Bone marrow (tissue), 2 donors: ENCODE measurements at regions not wholly inside any gene's neighbourhood (a gene's known extent, or its start where the extent isn't known, plus 50 kb on each side); places are given as distances from the start of the nearest gene placed in this dataset.

ENCODE experiments used
- DNase-seq, 2 donors: peaks; one replicate each; lab custom pipeline; 2025; lab: John Stamatoyannopoulos, UW

GRCh38 chr2:234835738-234836137, 116.1 kb upstream of the SH3BP4 start:
- DNase-seq = no peak

DNA sequence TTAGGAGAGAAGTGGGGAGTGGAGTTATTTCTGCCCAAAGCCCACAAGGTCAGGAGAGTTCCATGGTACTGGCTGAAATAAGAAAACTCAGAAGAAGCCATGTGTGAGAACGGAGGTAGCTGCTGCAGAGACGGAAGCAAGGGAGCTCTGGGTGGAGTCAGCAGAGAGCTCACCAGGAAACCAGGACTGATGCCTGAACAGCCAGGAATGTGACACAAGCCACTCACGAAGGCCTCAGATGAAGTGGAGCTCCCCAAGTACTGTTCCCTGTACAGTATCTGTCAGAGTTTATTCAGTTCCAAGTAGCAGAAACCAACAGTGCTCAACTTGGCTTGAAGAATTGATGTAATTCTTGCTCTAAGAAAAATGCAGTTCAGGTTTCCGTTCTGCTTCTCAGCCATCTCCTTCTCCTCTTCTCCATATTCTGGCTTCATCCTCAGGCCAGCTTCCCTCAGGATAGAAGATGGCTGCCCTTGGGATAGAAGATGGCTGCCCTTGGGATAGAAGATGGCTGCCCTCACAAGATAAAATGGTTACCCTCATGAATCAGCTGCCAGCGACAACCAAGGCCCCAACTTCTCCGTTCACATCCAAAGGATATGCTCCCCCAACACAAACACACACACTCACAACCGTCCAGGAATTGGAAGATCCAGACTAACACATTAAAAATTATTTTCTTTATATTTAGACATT, 117.4 kb upstream of the SH3BP4 start:
- no peak for DNase-seq

GRCh38 chr2:234830853-234831252, 121.0 kb upstream of the SH3BP4 start:
- no peak for DNase-seq

- no peak for DNase-seq
Measured at GRCh38 chr2:234829074-234829455, 122.8 kb upstream of the SH3BP4 start.

- no peak for DNase-seq
Measured at GRCh38 chr2:234828382-234829073, 123.3 kb upstream of the SH3BP4 start.

GRCh38 chr2:234827096-234827860, 124.5 kb upstream of the SH3BP4 start:
- DNase-seq = no peak

GRCh38 chr2:234826681-234827080, 125.1 kb upstream of the SH3BP4 start:
- no peak for DNase-seq

GRCh38 chr2:234825616-234826015, 126.2 kb upstream of the SH3BP4 start:
- no peak for DNase-seq

GRCh38 chr2:234823877-234824376, 127.9 kb upstream of the SH3BP4 start:
- DNase-seq = no peak

GRCh38 chr2:234823196-234823876, 128.5 kb upstream of the SH3BP4 start:
- DNase-seq = no peak

GRCh38 chr2:234821946-234822475, 129.8 kb upstream of the SH3BP4 start:
- DNase-seq = no peak

DNA sequence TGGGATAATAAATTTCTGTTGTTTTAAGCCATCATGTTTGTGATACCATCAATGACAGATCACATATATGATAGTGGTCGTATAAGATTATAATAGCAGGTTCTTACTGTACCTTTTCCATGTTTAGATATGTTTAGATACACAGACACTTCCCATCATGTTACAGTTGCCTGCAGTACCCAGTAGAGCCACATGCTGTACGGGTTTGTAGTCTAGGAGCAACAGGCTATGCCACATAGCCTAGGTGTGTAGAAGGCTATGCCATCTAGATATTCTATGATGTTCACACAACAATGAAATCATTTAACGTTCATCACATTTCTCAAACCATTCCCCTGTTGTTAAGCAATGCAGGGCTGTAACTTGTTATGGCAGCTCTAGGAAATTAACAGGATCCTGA, 132.9 kb upstream of the SH3BP4 start:
- DNase-seq = no peak

DNA sequence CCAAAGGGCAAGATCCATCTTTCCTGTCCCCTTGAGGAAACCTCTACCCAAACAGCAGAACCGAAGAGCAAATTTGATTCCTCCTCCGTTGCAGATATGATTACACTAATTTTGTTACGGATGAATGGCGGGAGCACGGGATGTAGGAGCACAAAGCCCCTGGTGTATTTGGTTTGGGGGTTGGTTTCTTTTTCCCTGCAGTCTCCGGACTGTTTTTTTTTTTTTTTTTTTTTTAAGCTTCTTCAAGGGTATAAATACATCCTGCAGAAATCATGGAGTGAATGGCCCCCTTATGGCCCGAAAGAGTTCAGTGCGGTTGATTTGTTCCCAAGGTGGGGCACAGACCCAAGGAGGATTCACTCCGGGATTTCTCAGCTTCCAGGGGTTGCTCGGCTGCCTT, 135.3 kb upstream of the SH3BP4 start:
- DNase-seq = no peak

GRCh38 chr2:234816056-234816455, 135.8 kb upstream of the SH3BP4 start:
- no peak for DNase-seq

DNA sequence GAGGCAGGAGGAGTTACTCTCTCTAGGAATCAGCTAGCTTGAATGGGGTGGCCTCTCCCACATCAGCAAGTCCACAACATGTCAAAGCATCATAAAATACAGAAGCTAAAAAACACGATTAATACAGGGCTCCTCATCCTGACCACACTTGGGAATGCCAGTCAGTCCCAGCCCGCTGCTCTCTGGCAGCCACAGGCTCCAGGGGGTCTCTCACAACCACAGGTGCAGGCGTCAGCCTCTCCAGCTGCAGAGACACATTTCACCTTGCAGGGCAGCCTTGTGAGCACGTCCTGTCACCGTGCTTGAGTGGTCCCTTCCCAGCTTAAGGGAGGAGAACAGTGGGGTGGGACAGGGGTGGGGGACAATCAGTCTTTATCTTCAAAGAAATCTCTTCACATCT, 137.4 kb upstream of the SH3BP4 start:
- no peak for DNase-seq

- no peak for DNase-seq
Measured at GRCh38 chr2:234812851-234813250, 139.0 kb upstream of the SH3BP4 start.

DNA sequence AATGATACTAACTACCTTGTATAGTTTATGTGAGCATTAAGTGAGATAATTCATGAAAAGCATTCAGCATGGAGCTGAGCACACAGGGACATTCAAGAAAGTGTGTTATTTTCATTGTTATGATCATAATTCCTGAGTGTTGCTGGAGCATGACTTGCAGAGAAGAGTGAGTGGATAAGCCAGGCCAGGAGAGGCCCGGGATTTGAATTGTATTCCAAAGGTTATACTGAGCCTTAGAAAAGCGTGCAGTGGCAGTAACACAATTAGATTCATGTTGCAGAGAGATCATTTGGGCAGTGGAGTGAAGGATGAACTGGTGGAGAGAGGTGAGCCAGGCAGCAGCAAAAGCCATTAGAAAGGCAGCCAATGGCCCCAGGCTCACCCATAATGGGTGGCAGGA, 142.9 kb upstream of the SH3BP4 start:
- DNase-seq = no peak

DNA sequence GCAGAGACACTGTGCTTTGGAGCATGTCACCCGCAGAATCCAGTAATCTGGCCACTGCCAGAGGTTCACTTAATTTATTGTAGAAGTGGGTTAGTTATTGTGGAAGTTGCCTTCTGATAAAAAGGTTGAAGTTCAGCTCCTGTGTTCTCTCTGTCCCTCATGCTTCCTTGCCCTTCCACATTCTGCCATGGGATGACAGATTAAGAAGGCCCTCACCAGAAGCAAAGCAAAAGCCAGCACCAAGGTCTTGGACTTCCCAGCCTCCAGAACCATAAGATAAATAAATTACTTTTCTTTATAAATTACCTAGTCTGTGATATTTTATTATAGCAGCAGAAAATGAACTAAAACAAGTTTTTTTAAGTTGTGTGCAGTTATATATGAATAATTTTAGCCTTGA, 145.0 kb upstream of the SH3BP4 start:
- no peak for DNase-seq

DNA sequence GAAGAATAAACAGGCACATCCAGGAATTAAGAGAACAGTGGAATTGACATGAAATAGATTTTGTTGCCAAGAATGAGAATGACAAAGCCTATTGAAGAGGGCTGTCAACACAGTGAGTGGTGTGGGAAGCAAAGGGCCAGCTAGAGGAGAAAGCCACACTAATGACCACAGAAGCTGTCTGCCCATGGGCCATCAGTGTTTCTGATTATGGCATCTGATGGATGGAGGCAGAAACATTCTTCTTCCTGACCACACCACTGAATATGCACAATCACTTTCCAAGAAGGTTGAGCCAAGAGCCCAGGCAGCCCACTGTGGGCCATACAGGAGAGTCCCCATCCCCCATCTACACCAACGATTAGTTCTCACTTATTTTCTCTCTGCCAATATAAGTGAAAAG, 146.0 kb upstream of the SH3BP4 start:
- DNase-seq = no peak

DNA sequence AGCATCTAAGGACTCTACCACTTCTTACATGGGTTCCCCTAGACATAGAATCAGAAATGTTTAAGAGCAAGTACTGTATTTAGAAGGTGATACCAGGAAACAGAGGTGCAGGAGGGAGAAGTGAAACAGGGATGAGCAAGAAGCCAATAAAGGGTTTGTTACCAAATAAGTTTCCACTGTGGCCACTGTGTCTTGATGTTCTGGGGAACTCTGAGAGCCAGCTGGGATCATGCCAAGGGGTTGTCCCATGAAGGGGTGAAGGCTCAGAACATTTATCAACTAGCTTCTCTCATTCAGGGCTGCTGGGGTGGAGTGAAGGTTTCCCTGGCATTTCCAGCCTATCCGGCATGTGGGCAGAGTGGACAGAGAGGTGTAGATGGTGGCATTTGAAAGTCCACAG, 147.1 kb upstream of the SH3BP4 start:
- DNase-seq = no peak

- no peak for DNase-seq
Measured at GRCh38 chr2:234802845-234803171, 149.0 kb upstream of the SH3BP4 start.
